Activated naive CD4-positive, alpha-beta T cell treated with anti-CD3 and anti-CD28 coated beads for 36 hours (primary cell): ENCODE measurements at regions not wholly inside any gene's neighbourhood (a gene's known extent, or its start where the extent isn't known, plus 50 kb on each side); places are given as distances from the start of the nearest gene placed in this dataset.

Source experiments
- CTCF ChIA-PET: fragments of 350-600 bp; sonication (Branson Sonifier 250); formaldehyde crosslinking; loops from one replicate; lab custom pipeline; 2021; ENCODE audit warnings: antibody characterized with exemption; lab: Charles Lee
- DNase-seq: peaks from one replicate; pipeline ENCODE4 v3.0.0-alpha.2; 2020
- H3K27ac Mint-ChIP-seq: one replicate; pipeline ENCODE4 v1.8.0; 2021; ENCODE audit warnings: mild to moderate bottlenecking, mixed read lengths
- H3K27me3 Mint-ChIP-seq: one replicate; pipeline ENCODE4 v1.8.0; 2021; ENCODE audit warnings: low read depth, mixed read lengths
- H3K36me3 Mint-ChIP-seq: one replicate; pipeline ENCODE4 v1.8.0; 2021; ENCODE audit warnings: low read depth, mixed read lengths
- H3K4me1 Mint-ChIP-seq: one replicate; pipeline ENCODE4 v1.8.0; 2021; ENCODE audit warnings: low read depth, mixed read lengths
- H3K4me3 Mint-ChIP-seq: one replicate; pipeline ENCODE4 v1.8.0; 2021; ENCODE audit warnings: mild to moderate bottlenecking, moderate library complexity, mixed read lengths
- H3K9me3 Mint-ChIP-seq: one replicate; pipeline ENCODE4 v1.8.0; 2021; ENCODE audit warnings: mixed read lengths
- intact Hi-C: fragments of 100-400 bp; cut with micrococcal nuclease; formaldehyde crosslinking; loops from one replicate; pipeline ENCODE4 v1.15.1; 2023

GRCh38 chr4:182048871-182049270, 194.3 kb upstream of the TENM3 start:
- Mint-ChIP-seq H3K27ac (no peak overlapping the region), H3K9me3 (peaks cover 1% of the 10 kb centered on the region), H3K4me3 (no peak overlapping the region), H3K27me3 (no peaks in the 10 kb centered on the region), H3K36me3 (no peaks in the 10 kb centered on the region), H3K4me1 (no peaks in the 10 kb centered on the region)
- intact Hi-C loops = no loop called here
- CTCF ChIA-PET = no interaction called here
- no peak for DNase-seq

- no peaks in the 10 kb centered on the region for H3K27me3 Mint-ChIP-seq
Measured at GRCh38 chr4:182056866-182057265, 186.3 kb upstream of the TENM3 start.

GRCh38 chr4:182062458-182062857, 180.7 kb upstream of the TENM3 start:
- DNase-seq = no peak
- Mint-ChIP-seq H3K4me1 (no peaks in the 10 kb centered on the region), H3K27me3 (peaks cover 3% of the 10 kb centered on the region), H3K9me3 (no peaks in the 10 kb centered on the region), H3K27ac (no peak overlapping the region), H3K36me3 (no peaks in the 10 kb centered on the region), H3K4me3 (no peak overlapping the region)
- CTCF ChIA-PET = no interaction called here
- intact Hi-C loops = no loop called here

More at GRCh38 chr4:182056866-182057265, 186.3 kb upstream of the TENM3 start:
- Mint-ChIP-seq H3K36me3 (no peaks in the 10 kb centered on the region), H3K4me1 (no peaks in the 10 kb centered on the region), H3K4me3 (no peak overlapping the region), H3K27ac (no peak overlapping the region), H3K9me3 (no peaks in the 10 kb centered on the region)
- intact Hi-C loops = no loop called here
- no peak for DNase-seq
- CTCF ChIA-PET = no interaction called here

GRCh38 chr4:182062936-182063335, 180.3 kb upstream of the TENM3 start:
- no peak for DNase-seq
- Mint-ChIP-seq H3K9me3 (no peaks in the 10 kb centered on the region), H3K27ac (no peak overlapping the region), H3K27me3 (peaks cover 3% of the 10 kb centered on the region), H3K36me3 (no peaks in the 10 kb centered on the region), H3K4me1 (no peaks in the 10 kb centered on the region), H3K4me3 (no peak overlapping the region)
- intact Hi-C loops = no loop called here
- CTCF ChIA-PET = no interaction called here

- Mint-ChIP-seq H3K36me3 (no peaks in the 10 kb centered on the region), H3K27ac (no peak overlapping the region), H3K27me3 (peaks cover 3% of the 10 kb centered on the region), H3K4me3 (no peak overlapping the region), H3K4me1 (no peaks in the 10 kb centered on the region), H3K9me3 (no peaks in the 10 kb centered on the region)
- CTCF ChIA-PET = no interaction called here
- intact Hi-C loops = no loop called here
- no peak for DNase-seq
Measured at GRCh38 chr4:182063651-182064050, 179.6 kb upstream of the TENM3 start.

GRCh38 chr4:182065255-182065654, 177.9 kb upstream of the TENM3 start:
- Mint-ChIP-seq H3K27ac (no peak overlapping the region), H3K36me3 (no peaks in the 10 kb centered on the region), H3K4me1 (no peaks in the 10 kb centered on the region), H3K4me3 (no peak overlapping the region), H3K9me3 (no peaks in the 10 kb centered on the region), H3K27me3 (peaks cover 3% of the 10 kb centered on the region)
- DNase-seq = no peak
- CTCF ChIA-PET = no interaction called here
- intact Hi-C loops = no loop called here

- CTCF ChIA-PET = no interaction called here
Measured at GRCh38 chr4:182066037-182066436, 177.2 kb upstream of the TENM3 start.

GRCh38 chr4:182067828-182068227, 175.4 kb upstream of the TENM3 start:
- Mint-ChIP-seq H3K9me3 (peaks cover 3% of the 10 kb centered on the region), H3K27me3 (peaks cover 3% of the 10 kb centered on the region), H3K4me3 (no peak overlapping the region), H3K4me1 (no peaks in the 10 kb centered on the region), H3K36me3 (no peaks in the 10 kb centered on the region), H3K27ac (no peak overlapping the region)
- CTCF ChIA-PET = no interaction called here
- no peak for DNase-seq
- intact Hi-C loops = no loop called here

More at GRCh38 chr4:182066037-182066436, 177.2 kb upstream of the TENM3 start:
- Mint-ChIP-seq H3K4me3 (no peak overlapping the region), H3K27me3 (peaks cover 3% of the 10 kb centered on the region), H3K4me1 (no peaks in the 10 kb centered on the region), H3K27ac (no peak overlapping the region), H3K36me3 (no peaks in the 10 kb centered on the region), H3K9me3 (no peaks in the 10 kb centered on the region)
- intact Hi-C loops = no loop called here
- DNase-seq = no peak

- CTCF ChIA-PET = no interaction called here
- Mint-ChIP-seq H3K36me3 (no peaks in the 10 kb centered on the region), H3K9me3 (peaks cover 5% of the 10 kb centered on the region), H3K27ac (no peak overlapping the region), H3K4me3 (no peak overlapping the region), H3K4me1 (no peaks in the 10 kb centered on the region), H3K27me3 (peaks cover 3% of the 10 kb centered on the region)
- DNase-seq = no peak
- intact Hi-C loops = no loop called here
Measured at GRCh38 chr4:182068920-182069319, 174.3 kb upstream of the TENM3 start.

GRCh38 chr4:182073278-182073677, 169.9 kb upstream of the TENM3 start:
- CTCF ChIA-PET = no interaction called here
- DNase-seq = no peak
- Mint-ChIP-seq H3K27ac (no peak overlapping the region), H3K9me3 (peaks cover 7% of the 10 kb centered on the region), H3K27me3 (no peaks in the 10 kb centered on the region), H3K4me3 (no peak overlapping the region), H3K36me3 (no peaks in the 10 kb centered on the region), H3K4me1 (no peaks in the 10 kb centered on the region)
- intact Hi-C loops = no loop called here

GRCh38 chr4:182074139-182074538, 169.1 kb upstream of the TENM3 start:
- H3K27me3 Mint-ChIP-seq = peaks cover 2% of the 10 kb centered on the region
- CTCF ChIA-PET = no interaction called here
- no peak overlapping the region for H3K27ac Mint-ChIP-seq
- no peaks in the 10 kb centered on the region for H3K36me3 Mint-ChIP-seq
- H3K4me3 Mint-ChIP-seq = no peak overlapping the region
- H3K4me1 Mint-ChIP-seq = no peaks in the 10 kb centered on the region
- peaks cover 7% of the 10 kb centered on the region for H3K9me3 Mint-ChIP-seq
- intact Hi-C loops = no loop called here
- DNase-seq = no peak

- H3K27me3 Mint-ChIP-seq = peaks cover 2% of the 10 kb centered on the region
- H3K4me1 Mint-ChIP-seq = no peaks in the 10 kb centered on the region
- CTCF ChIA-PET = no interaction called here
- H3K9me3 Mint-ChIP-seq = peaks cover 7% of the 10 kb centered on the region
- intact Hi-C loops = no loop called here
- H3K27ac Mint-ChIP-seq = no peak overlapping the region
- DNase-seq = no peak
- H3K4me3 Mint-ChIP-seq = no peak overlapping the region
- no peaks in the 10 kb centered on the region for H3K36me3 Mint-ChIP-seq
Measured at GRCh38 chr4:182074810-182075209, 168.4 kb upstream of the TENM3 start.

GRCh38 chr4:182082910-182083309, 160.3 kb upstream of the TENM3 start:
- Mint-ChIP-seq H3K4me3 (no peak overlapping the region), H3K27me3 (peaks cover 5% of the 10 kb centered on the region), H3K36me3 (no peaks in the 10 kb centered on the region), H3K9me3 (peaks cover 1% of the 10 kb centered on the region), H3K27ac (no peak overlapping the region), H3K4me1 (no peaks in the 10 kb centered on the region)
- CTCF ChIA-PET = no interaction called here
- intact Hi-C loops = no loop called here
- no peak for DNase-seq
